ENCODE measurements at regions not wholly inside any gene's neighbourhood (a gene's known extent, or its start where the extent isn't known, plus 50 kb on each side); places are given as distances from the start of the nearest gene placed in this dataset.

- Histone ChIP-seq H3K4me3 (replicated peaks; ENCODE audit: low read depth, low read length) (no peak overlapping the region), H3K27me3 (replicated peaks; ENCODE audit: control insufficient read depth, insufficient read depth, low read length) (no peaks in the 10 kb centered on the region), H3K36me3 (ENCODE audit: control insufficient read depth, insufficient read depth, low read length) (no peaks in the 10 kb centered on the region)
- TF ChIP-seq, protein P1, sequence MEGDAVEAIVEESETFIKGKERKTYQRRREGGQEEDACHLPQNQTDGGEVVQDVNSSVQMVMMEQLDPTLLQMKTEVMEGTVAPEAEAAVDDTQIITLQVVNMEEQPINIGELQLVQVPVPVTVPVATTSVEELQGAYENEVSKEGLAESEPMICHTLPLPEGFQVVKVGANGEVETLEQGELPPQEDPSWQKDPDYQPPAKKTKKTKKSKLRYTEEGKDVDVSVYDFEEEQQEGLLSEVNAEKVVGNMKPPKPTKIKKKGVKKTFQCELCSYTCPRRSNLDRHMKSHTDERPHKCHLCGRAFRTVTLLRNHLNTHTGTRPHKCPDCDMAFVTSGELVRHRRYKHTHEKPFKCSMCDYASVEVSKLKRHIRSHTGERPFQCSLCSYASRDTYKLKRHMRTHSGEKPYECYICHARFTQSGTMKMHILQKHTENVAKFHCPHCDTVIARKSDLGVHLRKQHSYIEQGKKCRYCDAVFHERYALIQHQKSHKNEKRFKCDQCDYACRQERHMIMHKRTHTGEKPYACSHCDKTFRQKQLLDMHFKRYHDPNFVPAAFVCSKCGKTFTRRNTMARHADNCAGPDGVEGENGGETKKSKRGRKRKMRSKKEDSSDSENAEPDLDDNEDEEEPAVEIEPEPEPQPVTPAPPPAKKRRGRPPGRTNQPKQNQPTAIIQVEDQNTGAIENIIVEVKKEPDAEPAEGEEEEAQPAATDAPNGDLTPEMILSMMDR (IDR thresholded peaks at IDR 0.05; ENCODE audit: insufficient read depth, low read length, poor library complexity, severe bottlenecking) = no peak
- DNase-seq (ENCODE audit: extremely low read depth, insufficient read length) = no peak
Observed at GRCh38 chr4:32073542-32073941, 1353.4 kb downstream of the PCDH7 start.

DNA sequence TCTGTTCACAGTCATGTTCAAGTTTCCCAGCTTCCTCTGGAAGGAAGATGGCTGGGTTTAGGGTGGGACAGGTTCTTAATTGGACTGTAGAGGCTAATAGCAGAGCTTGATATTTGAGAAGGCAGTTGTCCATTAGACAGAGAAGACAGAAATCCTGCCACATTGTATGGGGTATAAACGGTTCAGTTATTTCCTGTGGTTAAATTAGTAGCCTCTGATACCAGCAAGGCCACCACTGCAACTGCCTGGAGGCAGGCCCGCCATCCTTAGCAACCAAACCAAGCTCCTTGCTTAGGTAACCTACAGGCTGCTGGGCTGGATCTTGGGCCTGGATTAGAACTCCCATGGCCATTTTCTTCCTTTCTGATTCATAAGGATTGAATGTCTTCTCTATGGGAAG is 1367.0 kb downstream of the PCDH7 start:
- TF ChIP-seq, protein P1 (IDR thresholded peaks at IDR 0.05; ENCODE audit: insufficient read depth, low read length, poor library complexity, severe bottlenecking) = no peak
- no peak for DNase-seq (ENCODE audit: extremely low read depth, insufficient read length)
- H3K36me3 ChIP-seq (ENCODE audit: control insufficient read depth, insufficient read depth, low read length) = no peaks in the 10 kb centered on the region
- no peaks in the 10 kb centered on the region for H3K27me3 ChIP-seq (replicated peaks; ENCODE audit: control insufficient read depth, insufficient read depth, low read length)
- H3K4me3 ChIP-seq (replicated peaks; ENCODE audit: low read depth, low read length) = no peak overlapping the region

- TF ChIP-seq, protein P1 (IDR thresholded peaks at IDR 0.05; ENCODE audit: insufficient read depth, low read length, poor library complexity, severe bottlenecking) = no peak
- no peak for DNase-seq (ENCODE audit: extremely low read depth, insufficient read length)
- Histone ChIP-seq H3K27me3 (replicated peaks; ENCODE audit: control insufficient read depth, insufficient read depth, low read length) (no peaks in the 10 kb centered on the region), H3K36me3 (ENCODE audit: control insufficient read depth, insufficient read depth, low read length) (no peaks in the 10 kb centered on the region), H3K4me3 (replicated peaks; ENCODE audit: low read depth, low read length) (no peak overlapping the region)
Observed at GRCh38 chr4:32094987-32095386, 1374.8 kb downstream of the PCDH7 start.

DNA sequence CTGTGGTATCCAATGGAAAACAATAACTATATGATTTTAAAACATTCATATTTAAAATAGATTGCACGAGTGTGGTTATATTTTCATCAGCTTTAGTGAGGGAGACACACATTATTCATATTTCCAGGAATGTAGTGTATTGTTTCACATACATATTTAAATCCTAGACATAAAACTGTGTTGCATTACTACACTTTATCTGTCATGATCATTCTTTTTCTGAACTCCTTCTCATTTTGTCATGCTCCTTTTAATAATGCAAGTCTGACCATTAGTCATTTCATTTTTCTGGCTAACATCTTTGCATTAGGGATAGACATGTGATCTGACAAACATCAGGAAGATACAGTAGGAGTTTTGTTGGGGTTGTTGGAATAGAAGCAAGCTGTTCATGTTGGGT is 1382.7 kb downstream of the PCDH7 start:
- no peak for DNase-seq (ENCODE audit: extremely low read depth, insufficient read length)
- H3K27me3 ChIP-seq (replicated peaks; ENCODE audit: control insufficient read depth, insufficient read depth, low read length) = no peaks in the 10 kb centered on the region
- H3K36me3 ChIP-seq (ENCODE audit: control insufficient read depth, insufficient read depth, low read length) = no peaks in the 10 kb centered on the region
- TF ChIP-seq, protein P1 (IDR thresholded peaks at IDR 0.05; ENCODE audit: insufficient read depth, low read length, poor library complexity, severe bottlenecking) = no peak
- H3K4me3 ChIP-seq (replicated peaks; ENCODE audit: low read depth, low read length) = no peak overlapping the region

- TF ChIP-seq, protein P1 (IDR thresholded peaks at IDR 0.05; ENCODE audit: insufficient read depth, low read length, poor library complexity, severe bottlenecking) = no peak
- no peak overlapping the region for H3K4me3 ChIP-seq (replicated peaks; ENCODE audit: low read depth, low read length)
- no peaks in the 10 kb centered on the region for H3K27me3 ChIP-seq (replicated peaks; ENCODE audit: control insufficient read depth, insufficient read depth, low read length)
- H3K36me3 ChIP-seq (ENCODE audit: control insufficient read depth, insufficient read depth, low read length) = no peaks in the 10 kb centered on the region
- DNase-seq (ENCODE audit: extremely low read depth, insufficient read length) = no peak
Observed at GRCh38 chr4:32106767-32107166, 1386.6 kb downstream of the PCDH7 start.

- Histone ChIP-seq H3K36me3 (ENCODE audit: control insufficient read depth, insufficient read depth, low read length) (no peaks in the 10 kb centered on the region), H3K27me3 (replicated peaks; ENCODE audit: control insufficient read depth, insufficient read depth, low read length) (no peaks in the 10 kb centered on the region), H3K4me3 (replicated peaks; ENCODE audit: low read depth, low read length) (no peak overlapping the region)
- DNase-seq (ENCODE audit: extremely low read depth, insufficient read length) = no peak
- TF ChIP-seq, protein P1 (IDR thresholded peaks at IDR 0.05; ENCODE audit: insufficient read depth, low read length, poor library complexity, severe bottlenecking) = no peak
Observed at GRCh38 chr4:32112891-32113290, 1392.7 kb downstream of the PCDH7 start.
